ENCODE measurements at regions not wholly inside any gene's neighbourhood (a gene's known extent, or its start where the extent isn't known, plus 50 kb on each side); places are given as distances from the start of the nearest gene placed in this dataset.

DNA sequence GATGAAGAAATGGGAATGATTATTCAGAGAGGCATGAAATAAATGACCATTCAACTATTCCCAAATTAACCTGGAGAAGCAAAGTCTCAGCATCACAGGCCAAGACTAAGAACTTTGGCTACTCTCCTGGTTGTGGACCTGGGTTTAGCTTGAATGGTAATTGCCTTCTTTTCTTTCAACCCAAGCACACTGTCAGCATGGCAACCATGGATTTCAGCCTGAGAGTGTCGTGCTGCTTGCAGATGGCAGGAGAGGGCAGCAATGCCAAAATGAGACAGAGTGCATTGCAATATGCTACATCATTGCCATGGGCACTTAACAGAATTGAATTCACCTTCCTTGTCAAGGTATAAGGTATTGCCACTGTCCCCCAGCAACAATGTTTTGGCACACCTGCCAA, 767.2 kb downstream of the REEP3 start:
- TF ChIP-seq, protein P1, sequence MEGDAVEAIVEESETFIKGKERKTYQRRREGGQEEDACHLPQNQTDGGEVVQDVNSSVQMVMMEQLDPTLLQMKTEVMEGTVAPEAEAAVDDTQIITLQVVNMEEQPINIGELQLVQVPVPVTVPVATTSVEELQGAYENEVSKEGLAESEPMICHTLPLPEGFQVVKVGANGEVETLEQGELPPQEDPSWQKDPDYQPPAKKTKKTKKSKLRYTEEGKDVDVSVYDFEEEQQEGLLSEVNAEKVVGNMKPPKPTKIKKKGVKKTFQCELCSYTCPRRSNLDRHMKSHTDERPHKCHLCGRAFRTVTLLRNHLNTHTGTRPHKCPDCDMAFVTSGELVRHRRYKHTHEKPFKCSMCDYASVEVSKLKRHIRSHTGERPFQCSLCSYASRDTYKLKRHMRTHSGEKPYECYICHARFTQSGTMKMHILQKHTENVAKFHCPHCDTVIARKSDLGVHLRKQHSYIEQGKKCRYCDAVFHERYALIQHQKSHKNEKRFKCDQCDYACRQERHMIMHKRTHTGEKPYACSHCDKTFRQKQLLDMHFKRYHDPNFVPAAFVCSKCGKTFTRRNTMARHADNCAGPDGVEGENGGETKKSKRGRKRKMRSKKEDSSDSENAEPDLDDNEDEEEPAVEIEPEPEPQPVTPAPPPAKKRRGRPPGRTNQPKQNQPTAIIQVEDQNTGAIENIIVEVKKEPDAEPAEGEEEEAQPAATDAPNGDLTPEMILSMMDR (IDR thresholded peaks at IDR 0.05), result no peak
- TF ChIP-seq EZH2 (IDR thresholded peaks at IDR 0.05) (no peak), EZH2phosphoT487 (IDR thresholded peaks at IDR 0.05) (no peak)

Data from neural progenitor cell (in vitro differentiated cells).